Osteocyte (in vitro differentiated cells): ENCODE measurements at regions not wholly inside any gene's neighbourhood (a gene's known extent, or its start where the extent isn't known, plus 50 kb on each side); places are given as distances from the start of the nearest gene placed in this dataset.
"Not testable (repeated sequence)": the region's sequence is repeated elsewhere in the genome, so short reads cannot be mapped to it uniquely, and the experiment has no call there.

Source experiments
- DNase-seq: peaks from one replicate; pipeline ENCODE4 v3.0.0; 2021; ENCODE audit warnings: mixed read lengths; ENCODE audit not compliant: unreplicated experiment; ENCODE audit errors: extremely low spot score
- H3K27ac Mint-ChIP-seq: one replicate; pipeline ENCODE4 v1.8.0; 2021; ENCODE audit warnings: mild to moderate bottlenecking, mixed read lengths; ENCODE audit not compliant: unreplicated experiment
- H3K27me3 Mint-ChIP-seq: one replicate; pipeline ENCODE4 v1.8.0; 2021; ENCODE audit warnings: mixed read lengths; ENCODE audit not compliant: unreplicated experiment
- H3K36me3 Mint-ChIP-seq: one replicate; pipeline ENCODE4 v1.8.0; 2021; ENCODE audit warnings: mixed read lengths; ENCODE audit not compliant: unreplicated experiment
- H3K4me1 Mint-ChIP-seq: one replicate; pipeline ENCODE4 v1.8.0; 2021; ENCODE audit warnings: mixed read lengths; ENCODE audit not compliant: unreplicated experiment
- H3K4me3 Mint-ChIP-seq: one replicate; pipeline ENCODE4 v1.8.0; 2021; ENCODE audit warnings: mild to moderate bottlenecking, moderate library complexity, mixed read lengths; ENCODE audit not compliant: unreplicated experiment
- H3K9me3 Mint-ChIP-seq: one replicate; pipeline ENCODE4 v1.8.0; 2021; ENCODE audit warnings: mixed read lengths; ENCODE audit not compliant: unreplicated experiment
- TF ChIP-seq, protein P1 (sequence below): fragments of 200-600 bp; sonication (generic); IDR thresholded peaks from 2 replicates; pipeline ENCODE4 v1.5.0; 2021; ENCODE audit warnings: antibody characterized with exemption, mild to moderate bottlenecking, moderate library complexity

DNA sequence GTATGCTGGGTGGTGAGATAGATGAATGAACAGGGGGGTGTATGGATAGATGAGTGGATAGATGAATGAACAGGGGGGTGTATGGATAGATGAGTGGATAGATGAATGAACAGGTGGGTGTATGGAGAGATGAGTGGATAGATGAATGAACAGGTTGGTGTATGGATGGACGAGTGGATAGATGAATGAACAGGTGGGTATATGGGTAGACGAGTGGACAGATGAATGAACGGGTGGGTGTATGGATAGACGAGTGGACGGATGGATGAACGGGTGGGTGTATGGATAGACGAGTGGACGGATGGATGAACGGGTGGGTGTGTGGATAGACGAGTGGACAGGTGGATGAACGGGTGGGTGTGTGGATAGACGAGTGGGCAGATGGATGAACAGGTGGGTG, 110.3 kb upstream of the ZNF469 start:
- H3K27me3 Mint-ChIP-seq, H3K36me3 Mint-ChIP-seq, H3K4me3 Mint-ChIP-seq, DNase-seq, H3K9me3 Mint-ChIP-seq, H3K27ac Mint-ChIP-seq: not testable (repeated sequence)
- H3K4me1 Mint-ChIP-seq: peaks cover 12% of the 10 kb centered on the region

DNA sequence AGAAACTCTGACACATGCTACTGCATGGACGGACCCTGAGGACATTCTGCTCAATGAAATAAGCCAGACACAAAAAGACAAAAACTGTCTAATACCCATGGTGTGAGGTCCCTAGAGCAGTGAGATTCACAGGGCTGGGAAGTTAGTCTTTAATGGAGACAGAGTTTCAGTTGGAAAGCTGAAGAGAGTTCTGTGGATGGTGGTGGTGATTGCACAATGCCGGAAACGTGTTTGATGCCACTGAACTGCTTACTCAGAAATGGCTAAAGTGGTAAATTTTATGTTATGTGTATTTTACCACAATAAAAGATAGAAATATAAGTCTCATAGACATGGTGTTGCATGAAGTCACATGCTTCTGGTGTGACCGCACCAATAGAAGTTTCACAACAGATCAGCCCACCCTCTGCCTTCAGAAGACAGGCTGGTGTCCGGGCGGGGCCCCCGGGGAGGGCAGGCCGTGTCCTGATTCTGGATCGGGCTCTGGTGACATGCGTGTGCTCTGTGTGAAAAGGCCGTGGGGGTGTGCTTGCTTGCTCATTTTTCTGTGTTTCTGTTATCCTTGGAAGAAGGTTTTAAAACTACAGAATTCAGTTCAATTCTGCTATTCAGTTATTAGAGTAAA, 108.5 kb upstream of the ZNF469 start:
- H3K36me3 Mint-ChIP-seq, H3K27me3 Mint-ChIP-seq, DNase-seq, H3K4me3 Mint-ChIP-seq, H3K27ac Mint-ChIP-seq, H3K9me3 Mint-ChIP-seq: not testable (repeated sequence)
- H3K4me1 Mint-ChIP-seq: peaks cover 12% of the 10 kb centered on the region

DNA sequence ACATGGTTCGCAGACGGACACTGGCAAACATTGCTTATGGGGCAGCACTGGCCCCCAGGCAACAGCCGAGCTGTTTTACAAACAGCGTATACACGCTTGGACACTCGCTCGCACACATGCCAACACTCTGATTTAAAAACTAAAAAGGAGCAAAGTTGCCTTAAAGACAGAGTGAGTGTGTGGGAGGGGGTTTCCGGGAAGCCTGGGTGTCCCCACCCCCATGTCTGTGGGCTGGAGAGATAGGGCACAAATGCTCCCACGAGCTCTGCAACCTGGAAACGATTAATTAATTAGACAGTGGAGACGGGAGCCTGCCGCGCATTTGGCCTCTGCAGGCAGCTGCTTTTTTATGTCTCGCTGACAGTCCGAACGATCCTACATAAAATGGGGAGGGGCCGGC, 107.9 kb upstream of the ZNF469 start:
- TF ChIP-seq, protein P1, sequence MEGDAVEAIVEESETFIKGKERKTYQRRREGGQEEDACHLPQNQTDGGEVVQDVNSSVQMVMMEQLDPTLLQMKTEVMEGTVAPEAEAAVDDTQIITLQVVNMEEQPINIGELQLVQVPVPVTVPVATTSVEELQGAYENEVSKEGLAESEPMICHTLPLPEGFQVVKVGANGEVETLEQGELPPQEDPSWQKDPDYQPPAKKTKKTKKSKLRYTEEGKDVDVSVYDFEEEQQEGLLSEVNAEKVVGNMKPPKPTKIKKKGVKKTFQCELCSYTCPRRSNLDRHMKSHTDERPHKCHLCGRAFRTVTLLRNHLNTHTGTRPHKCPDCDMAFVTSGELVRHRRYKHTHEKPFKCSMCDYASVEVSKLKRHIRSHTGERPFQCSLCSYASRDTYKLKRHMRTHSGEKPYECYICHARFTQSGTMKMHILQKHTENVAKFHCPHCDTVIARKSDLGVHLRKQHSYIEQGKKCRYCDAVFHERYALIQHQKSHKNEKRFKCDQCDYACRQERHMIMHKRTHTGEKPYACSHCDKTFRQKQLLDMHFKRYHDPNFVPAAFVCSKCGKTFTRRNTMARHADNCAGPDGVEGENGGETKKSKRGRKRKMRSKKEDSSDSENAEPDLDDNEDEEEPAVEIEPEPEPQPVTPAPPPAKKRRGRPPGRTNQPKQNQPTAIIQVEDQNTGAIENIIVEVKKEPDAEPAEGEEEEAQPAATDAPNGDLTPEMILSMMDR: no peak
- DNase-seq: no peak
- Mint-ChIP-seq H3K4me3 (no peak overlapping the region), H3K36me3 (no peaks in the 10 kb centered on the region), H3K9me3 (no peaks in the 10 kb centered on the region), H3K4me1 (peaks cover 12% of the 10 kb centered on the region), H3K27me3 (peaks cover 2% of the 10 kb centered on the region), H3K27ac (no peak overlapping the region)

DNA sequence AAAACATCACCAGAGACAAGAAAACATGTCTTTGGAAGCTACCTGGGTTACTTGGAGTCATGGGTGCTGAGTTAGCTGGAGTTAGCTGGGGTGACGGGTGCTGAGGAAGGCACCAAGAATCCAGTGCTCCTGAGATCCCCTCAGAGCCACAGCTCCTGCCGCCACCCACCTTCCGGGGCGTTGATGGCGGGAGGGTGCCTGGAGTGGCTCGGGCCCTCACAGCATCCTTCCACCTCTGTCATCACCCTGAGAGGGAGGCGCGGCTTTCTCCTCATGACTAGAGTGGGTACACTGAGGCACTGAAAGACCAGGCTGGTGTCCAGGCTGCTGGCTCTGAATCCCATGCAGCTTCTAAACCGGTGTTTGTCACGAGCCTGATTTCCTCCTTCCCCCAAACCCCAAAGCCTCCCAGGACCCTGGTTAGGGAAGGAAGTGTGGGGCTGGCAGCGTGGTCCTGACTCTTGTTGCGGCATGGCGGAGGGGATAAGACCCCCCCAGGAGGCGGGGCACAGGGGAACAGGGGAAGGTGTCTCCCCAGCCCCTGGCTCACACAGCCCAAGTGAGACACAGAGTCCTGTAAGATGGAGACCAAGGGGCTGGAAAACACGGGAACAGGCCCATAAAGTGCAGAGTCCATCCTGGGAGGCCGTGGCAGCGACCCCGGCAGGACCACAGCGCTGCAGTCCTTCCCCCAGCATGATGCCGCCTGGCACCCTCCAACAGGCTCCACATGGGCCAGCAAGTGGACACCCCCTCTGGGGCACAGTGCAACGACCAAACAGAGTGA, 107.2 kb upstream of the ZNF469 start:
- H3K36me3 Mint-ChIP-seq, H3K27me3 Mint-ChIP-seq, H3K27ac Mint-ChIP-seq, DNase-seq, H3K9me3 Mint-ChIP-seq, H3K4me3 Mint-ChIP-seq: not testable (repeated sequence)
- H3K4me1 Mint-ChIP-seq: peaks cover 11% of the 10 kb centered on the region

DNA sequence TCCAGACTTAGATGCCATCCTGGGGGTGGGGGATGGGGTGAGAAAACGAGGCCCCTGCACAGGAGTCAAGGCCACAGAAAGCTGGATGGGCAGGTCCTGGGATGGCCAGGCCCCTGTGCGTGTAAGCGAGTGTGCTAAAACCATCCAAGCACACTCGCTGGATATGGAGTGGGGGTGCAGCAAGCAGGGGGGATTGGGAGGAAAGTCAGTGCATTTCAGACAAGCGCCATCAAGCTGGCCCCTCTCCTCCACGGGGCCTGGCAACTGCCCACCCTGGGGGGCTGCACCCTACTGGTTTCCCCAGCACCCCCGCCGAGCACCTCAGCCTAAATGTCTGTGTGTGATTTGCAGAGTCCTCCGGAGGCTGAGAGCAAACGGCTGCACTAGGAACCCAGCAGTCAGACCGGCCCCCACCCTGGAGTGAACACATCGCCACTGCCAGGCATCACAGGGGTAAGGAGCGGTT, 106.6 kb upstream of the ZNF469 start:
- DNase-seq, H3K36me3 Mint-ChIP-seq, H3K4me3 Mint-ChIP-seq, H3K27me3 Mint-ChIP-seq, H3K9me3 Mint-ChIP-seq, H3K27ac Mint-ChIP-seq, H3K4me1 Mint-ChIP-seq: not testable (repeated sequence)

DNA sequence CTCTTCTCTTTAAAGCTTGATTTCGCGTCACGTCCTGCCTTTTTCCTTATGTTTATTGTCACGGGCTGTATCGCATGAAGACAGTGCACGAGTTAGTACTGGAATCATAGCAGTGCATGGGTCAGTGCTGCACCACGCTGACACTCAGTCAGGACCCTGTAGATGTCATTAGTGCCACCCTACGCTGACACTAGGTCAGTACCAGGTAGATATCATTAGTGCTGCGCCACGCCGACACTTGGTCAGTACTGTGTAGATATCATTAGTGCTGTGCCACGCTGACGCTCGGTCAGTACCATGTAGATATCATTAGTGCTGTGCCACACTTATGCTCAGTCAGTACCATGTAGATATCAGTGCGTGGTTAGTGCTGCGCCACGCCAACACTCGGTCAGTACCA, 106.2 kb upstream of the ZNF469 start:
- Mint-ChIP-seq H3K27ac (no peak overlapping the region), H3K36me3 (no peaks in the 10 kb centered on the region), H3K9me3 (no peaks in the 10 kb centered on the region), H3K27me3 (peaks cover 2% of the 10 kb centered on the region), H3K4me1 (peaks cover 8% of the 10 kb centered on the region), H3K4me3 (no peak overlapping the region)
- DNase-seq: no peak
- TF ChIP-seq, protein P1: no peak

DNA sequence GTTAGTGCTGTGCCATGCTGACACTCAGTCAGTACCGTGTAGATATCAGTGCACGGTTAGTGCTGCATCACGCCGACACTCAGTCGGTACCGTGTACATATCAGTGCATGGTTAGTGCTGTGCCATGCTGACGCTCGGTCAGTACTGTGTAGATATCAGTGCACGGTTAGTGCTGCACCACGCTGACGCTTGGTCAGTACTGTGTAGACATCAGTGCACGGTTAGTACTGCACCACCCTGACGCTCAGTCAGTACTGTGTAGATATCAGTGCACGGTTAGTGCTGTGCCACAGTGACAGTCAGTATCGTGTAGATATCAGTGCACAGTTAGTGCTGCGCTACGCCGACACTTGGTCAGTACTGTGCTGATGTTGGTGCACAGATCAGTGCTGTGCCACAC, 102.8 kb upstream of the ZNF469 start:
- DNase-seq: no peak
- Mint-ChIP-seq H3K27ac (no peak overlapping the region), H3K27me3 (no peaks in the 10 kb centered on the region), H3K4me1 (peaks cover 2% of the 10 kb centered on the region), H3K9me3 (no peaks in the 10 kb centered on the region), H3K4me3 (no peak overlapping the region), H3K36me3 (no peaks in the 10 kb centered on the region)
- TF ChIP-seq, protein P1: no peak
